HepG2 (cell line): ENCODE measurements at regions not wholly inside any gene's neighbourhood (a gene's known extent, or its start where the extent isn't known, plus 50 kb on each side); places are given as distances from the start of the nearest gene placed in this dataset.
A peak's percentile ranks its signal among the peaks of the same experiment; 100 is the strongest.

Source experiments
- ASH2L ChIP-seq: fragments of 300-600, 200-600 bp; sonication (generic); IDR thresholded peaks from 2 replicates; pipeline ENCODE4 v1.7.0; 2017; ENCODE audit warnings: low read depth, mild to moderate bottlenecking, moderate library complexity, mixed read lengths, low read length; ENCODE audit not compliant: insufficient read length
- FOXK1 ChIP-seq: sonication (generic); formaldehyde crosslinking; IDR thresholded peaks from 2 replicates; pipeline ENCODE4 v1.4.0; 2020; ENCODE audit warnings: low read depth, missing genetic modification reagents, borderline replicate concordance
- GTF2F1 ChIP-seq: fragments of 150-350 bp; IDR thresholded peaks from 2 replicates; pipeline ENCODE4 v1.6.1; 2014; ENCODE audit warnings: low read length
- HDAC1 ChIP-seq: sonication (generic); formaldehyde crosslinking; IDR thresholded peaks from 2 replicates; pipeline ENCODE4 v1.5.1; 2020; ENCODE audit warnings: mild to moderate bottlenecking, missing genetic modification reagents
- HES4 ChIP-seq: sonication (generic); formaldehyde crosslinking; IDR thresholded peaks from 2 replicates; pipeline ENCODE4 v1.9.0; 2021; ENCODE audit warnings: mild to moderate bottlenecking, missing genetic modification reagents, borderline replicate concordance
- MAF1 ChIP-seq: sonication (generic); formaldehyde crosslinking; IDR thresholded peaks from 2 replicates; pipeline ENCODE4 v1.5.0; 2020; ENCODE audit warnings: missing genetic modification reagents, borderline replicate concordance
- NAIF1 ChIP-seq: sonication (generic); formaldehyde crosslinking; IDR thresholded peaks from 2 replicates; pipeline ENCODE4 v1.5.0; 2020; ENCODE audit warnings: mild to moderate bottlenecking, missing genetic modification reagents, borderline replicate concordance
- SAP130 ChIP-seq: IDR thresholded peaks from 2 replicates; pipeline ENCODE4 v1.6.1; 2016; ENCODE audit warnings: low read depth
- SOX13 ChIP-seq, 3 experiments: fragments of 450-650 bp in 1 of 3; sonication (generic) in 1 of 3; formaldehyde crosslinking in 1 of 3; IDR thresholded peaks in 2 of 3; conservative IDR thresholded peaks in 1 of 3; 2 replicates each; pipeline versions ENCODE4 v1.5.0 to v1.6.1; 2016 to 2020; ENCODE audit warnings: antibody characterized with exemption in 1 of 3, mild to moderate bottlenecking in 1 of 3, missing compliant biosample characterization in 1 of 3, missing genetic modification reagents in 1 of 3, moderate library complexity in 1 of 3
- SP2 ChIP-seq: sonication (generic); formaldehyde crosslinking; IDR thresholded peaks from 2 replicates; pipeline ENCODE4 v1.5.1; 2020; ENCODE audit warnings: mild to moderate bottlenecking, missing genetic modification reagents
- STAT5B ChIP-seq: sonication (generic); formaldehyde crosslinking; IDR thresholded peaks from 2 replicates; pipeline ENCODE4 v1.4.0; 2020; ENCODE audit warnings: missing genetic modification reagents
- THAP11 ChIP-seq: IDR thresholded peaks from 2 replicates; pipeline ENCODE4 v1.6.1; 2016; ENCODE audit warnings: missing biosample characterization, missing genetic modification reagents
- TRIM22 ChIP-seq: fragments of 450-650 bp; IDR thresholded peaks from 2 replicates; pipeline ENCODE4 v1.6.1; 2017
- WIZ ChIP-seq: sonication (generic); formaldehyde crosslinking; IDR thresholded peaks from 2 replicates; pipeline ENCODE4 v1.5.1; 2020; ENCODE audit warnings: mild to moderate bottlenecking, missing genetic modification reagents
- ZNF317 ChIP-seq: sonication (generic); formaldehyde crosslinking; IDR thresholded peaks from 2 replicates; pipeline ENCODE4 v1.5.0; 2020; ENCODE audit warnings: mild to moderate bottlenecking, missing genetic modification reagents
- ZNF382 ChIP-seq: sonication (generic); formaldehyde crosslinking; IDR thresholded peaks from 2 replicates; pipeline ENCODE4 v1.5.0; 2020; ENCODE audit warnings: missing genetic modification reagents, mild to moderate bottlenecking, borderline replicate concordance
- ZNF441 ChIP-seq: sonication (generic); formaldehyde crosslinking; IDR thresholded peaks from 2 replicates; pipeline ENCODE4 v1.7.0; 2021; ENCODE audit warnings: missing genetic modification reagents, borderline replicate concordance
- ZNF496 ChIP-seq: sonication (generic); formaldehyde crosslinking; IDR thresholded peaks from 2 replicates; pipeline ENCODE4 v1.8.1; 2023; ENCODE audit warnings: mild to moderate bottlenecking, moderate library complexity, missing genetic modification reagents; ENCODE audit not compliant: insufficient replicate concordance
- ZNF616 ChIP-seq: sonication (generic); formaldehyde crosslinking; IDR thresholded peaks from 2 replicates; pipeline ENCODE4 v1.5.0; 2020; ENCODE audit warnings: low read depth, mild to moderate bottlenecking, missing genetic modification reagents
- ZNF784 ChIP-seq: sonication (generic); formaldehyde crosslinking; IDR thresholded peaks from 2 replicates; pipeline ENCODE4 v1.5.1; 2020; ENCODE audit warnings: missing genetic modification reagents, mild to moderate bottlenecking, borderline replicate concordance
- ZNF841 ChIP-seq: sonication (generic); formaldehyde crosslinking; IDR thresholded peaks from 2 replicates; pipeline ENCODE4 v1.8.1; 2023; ENCODE audit warnings: missing genetic modification reagents, borderline replicate concordance
- TF ChIP-seq, protein P1 (sequence below): sonication (generic); formaldehyde crosslinking; IDR thresholded peaks from 2 replicates; pipeline ENCODE4 v1.5.0; 2020; ENCODE audit warnings: missing genetic modification reagents
- TF ChIP-seq, protein P2 (sequence below): sonication (generic); formaldehyde crosslinking; IDR thresholded peaks from 2 replicates; pipeline ENCODE4 v1.9.0; 2021; ENCODE audit warnings: missing genetic modification reagents, borderline replicate concordance

DNA sequence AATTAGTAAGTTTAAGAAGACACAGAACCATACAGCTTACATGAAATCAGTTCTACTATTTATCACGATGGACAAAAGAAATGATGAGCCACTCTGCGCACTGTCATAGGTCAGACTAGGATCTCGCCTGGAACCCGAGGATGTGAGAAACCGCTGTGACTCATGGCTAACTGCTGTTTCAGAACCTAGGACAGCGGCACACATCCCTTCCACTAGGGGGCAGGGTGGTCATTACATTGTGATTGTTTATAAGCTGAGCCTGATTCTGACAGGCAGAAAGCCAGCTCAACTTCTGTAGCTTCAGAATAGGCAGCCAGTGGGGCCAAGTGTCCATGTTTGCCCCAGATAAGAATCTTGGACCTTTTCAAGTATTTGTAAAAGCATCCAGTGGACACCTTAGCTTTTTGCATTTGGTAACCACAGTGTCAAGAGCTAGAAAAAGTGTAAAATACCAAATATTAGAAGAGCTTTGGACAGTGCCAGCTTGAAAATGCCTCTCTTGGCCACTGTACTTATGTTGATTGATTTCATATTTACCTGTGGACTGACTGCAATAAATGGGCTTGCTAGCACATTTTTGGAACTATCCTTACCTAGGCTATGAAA lies 115.8 kb downstream of the KBTBD8 start (continued):
- TF ChIP-seq NAIF1 (CRISPR knock-in tag) (no peak), STAT5B (peak; percentile 68; the same call in 1 of the 2 replicates), TRIM22 (no peak), THAP11 (CRISPR knock-in tag) (peak; percentile 79), ZNF616 (CRISPR knock-in tag) (0 out of 2 replicates have a peak, but pooled peaks have one; percentile 63), ZNF317 (peak; percentile 81; the same call in 1 of the 2 replicates), WIZ (CRISPR knock-in tag) (peak; percentile 99), MAF1 (0 out of 2 replicates have a peak, but pooled peaks have one; percentile 75), ZNF784 (CRISPR knock-in tag) (peak; percentile 82; the same call in 1 of the 2 replicates), ZNF496 (CRISPR knock-in tag) (no peak), ZNF441 (CRISPR knock-in tag) (peak; percentile 90), SOX13 (IDR thresholded peaks at IDR 0.05) (no peak), SOX13 (CRISPR knock-in tag; conservative IDR thresholded peaks at IDR 0.05 in 1 of 2, IDR thresholded peaks at IDR 0.05 in 1 of 2) (peak in 1 of 2 experiments; percentile 75; a peak in 2 of 4 replicates), SP2 (CRISPR knock-in tag) (peak; percentile 32; the same call in 1 of the 2 replicates), GTF2F1 (no peak), FOXK1 (CRISPR knock-in tag) (peak; percentile 91; the same call in 1 of the 2 replicates), HDAC1 (CRISPR knock-in tag) (0 out of 2 replicates have a peak, but pooled peaks have one; percentile 32), ZNF841 (CRISPR knock-in tag) (peak; percentile 88; the same call in 1 of the 2 replicates), ZNF382 (CRISPR knock-in tag) (no peak), HES4 (peak; percentile 94), ASH2L (no peak), SAP130 (peak; percentile 80)
- TF ChIP-seq, protein P1, sequence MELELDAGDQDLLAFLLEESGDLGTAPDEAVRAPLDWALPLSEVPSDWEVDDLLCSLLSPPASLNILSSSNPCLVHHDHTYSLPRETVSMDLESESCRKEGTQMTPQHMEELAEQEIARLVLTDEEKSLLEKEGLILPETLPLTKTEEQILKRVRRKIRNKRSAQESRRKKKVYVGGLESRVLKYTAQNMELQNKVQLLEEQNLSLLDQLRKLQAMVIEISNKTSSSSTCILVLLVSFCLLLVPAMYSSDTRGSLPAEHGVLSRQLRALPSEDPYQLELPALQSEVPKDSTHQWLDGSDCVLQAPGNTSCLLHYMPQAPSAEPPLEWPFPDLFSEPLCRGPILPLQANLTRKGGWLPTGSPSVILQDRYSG (CRISPR knock-in tag): peak; percentile 92; the same call in 1 of the 2 replicates
- TF ChIP-seq, protein P2, sequence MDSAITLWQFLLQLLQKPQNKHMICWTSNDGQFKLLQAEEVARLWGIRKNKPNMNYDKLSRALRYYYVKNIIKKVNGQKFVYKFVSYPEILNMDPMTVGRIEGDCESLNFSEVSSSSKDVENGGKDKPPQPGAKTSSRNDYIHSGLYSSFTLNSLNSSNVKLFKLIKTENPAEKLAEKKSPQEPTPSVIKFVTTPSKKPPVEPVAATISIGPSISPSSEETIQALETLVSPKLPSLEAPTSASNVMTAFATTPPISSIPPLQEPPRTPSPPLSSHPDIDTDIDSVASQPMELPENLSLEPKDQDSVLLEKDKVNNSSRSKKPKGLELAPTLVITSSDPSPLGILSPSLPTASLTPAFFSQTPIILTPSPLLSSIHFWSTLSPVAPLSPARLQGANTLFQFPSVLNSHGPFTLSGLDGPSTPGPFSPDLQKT (CRISPR knock-in tag): no peak
